CD14-positive monocyte (primary cell): ENCODE measurements at regions not wholly inside any gene's neighbourhood (a gene's known extent, or its start where the extent isn't known, plus 50 kb on each side); places are given as distances from the start of the nearest gene placed in this dataset.

Source experiments
- DNase-seq, 3 donors: peaks; one replicate each; pipeline ENCODE4 v3.0.0-alpha.2; 2011 to 2022
- H2AFZ ChIP-seq: 2 replicates; pipeline ENCODE4 v1.6.0; 2012; ENCODE audit warnings: mild to moderate bottlenecking, low read depth, low read length, inconsistent platforms; ENCODE audit not compliant: insufficient read depth, poor library complexity, severe bottlenecking
- H3K27ac ChIP-seq, 2 donors: 1 replicate in 1 of 2; 2 replicates in 1 of 2; pipeline ENCODE4 v1.5.1; 2012 to 2013; ENCODE audit warnings: low read length in 2 of 2, control low read depth in 1 of 2, inconsistent platforms in 1 of 2, low read depth in 1 of 2, mild to moderate bottlenecking in 1 of 2
- H3K27me3 ChIP-seq, 2 donors: one replicate each; pipeline versions ENCODE4 v1.6.0 to v1.6.1; 2011 to 2013; ENCODE audit warnings: low read length in 2 of 2; ENCODE audit not compliant: control insufficient read depth in 2 of 2, insufficient read depth in 2 of 2
- H3K36me3 ChIP-seq, 2 donors: replicated peaks in 1 of 2; 1 replicate in 1 of 2; 2 replicates in 1 of 2; pipeline versions ENCODE4 v1.5.1 to v1.6.1; 2012 to 2013; ENCODE audit warnings: low read length in 2 of 2, control low read depth in 1 of 2, inconsistent platforms in 1 of 2, mild to moderate bottlenecking in 1 of 2; ENCODE audit not compliant: insufficient read depth in 2 of 2, control insufficient read depth in 1 of 2
- H3K4me1 ChIP-seq, 2 donors: 1 replicate in 1 of 2; 2 replicates in 1 of 2; pipeline versions ENCODE4 v1.5.1 to v1.6.1; 2012 to 2013; ENCODE audit warnings: low read length in 2 of 2, control low read depth in 1 of 2, inconsistent platforms in 1 of 2, mild to moderate bottlenecking in 1 of 2, moderate library complexity in 1 of 2; ENCODE audit not compliant: insufficient read depth in 2 of 2, control insufficient read depth in 1 of 2
- H3K4me2 ChIP-seq: replicated peaks from 2 replicates; pipeline ENCODE3; 2012; ENCODE audit warnings: low read length, moderate library complexity, mild to moderate bottlenecking; ENCODE audit not compliant: poor library complexity, severe bottlenecking; ENCODE audit errors: extremely low read depth
- H3K4me3 ChIP-seq, 3 experiments: fragments of 200-600 bp in 1 of 3; sonication (generic) in 1 of 3; replicated peaks in 1 of 3; 1 replicate in 2 of 3; 2 replicates in 1 of 3; pipeline ENCODE4 v1.5.1; 2011 to 2013; ENCODE audit warnings: low read length in 3 of 3, mild to moderate bottlenecking in 3 of 3, control low read depth in 2 of 3, low read depth in 2 of 3, inconsistent platforms in 1 of 3, moderate library complexity in 1 of 3
- H3K79me2 ChIP-seq: 2 replicates; pipeline ENCODE4 v1.6.0; 2012; ENCODE audit warnings: mild to moderate bottlenecking, control low read depth, inconsistent platforms, low read length, moderate library complexity; ENCODE audit not compliant: insufficient read depth
- H3K9ac ChIP-seq: 2 replicates; pipeline ENCODE4 v1.6.0; 2017; ENCODE audit warnings: low read length, mild to moderate bottlenecking; ENCODE audit not compliant: insufficient read depth, poor library complexity, severe bottlenecking
- H3K9me3 ChIP-seq, 2 donors: replicated peaks in 1 of 2; 1 replicate in 1 of 2; 2 replicates in 1 of 2; pipeline versions ENCODE4 v1.5.1 to v1.6.1; 2012 to 2013; ENCODE audit warnings: low read length in 2 of 2, control low read depth in 1 of 2; ENCODE audit not compliant: control insufficient read depth in 1 of 2, insufficient read depth in 1 of 2
- H4K20me1 ChIP-seq: 2 replicates; pipeline ENCODE4 v1.6.0; 2012; ENCODE audit warnings: mild to moderate bottlenecking, low read length, control low read depth, moderate library complexity; ENCODE audit not compliant: insufficient read depth
- H3K27ac Mint-ChIP-seq, 7 donors: one replicate each; pipeline ENCODE4 v1.8.0; 2020; ENCODE audit warnings: mild to moderate bottlenecking in 7 of 7, mixed read lengths in 7 of 7, moderate library complexity in 6 of 7, inconsistent platforms in 2 of 7
- H3K27me3 Mint-ChIP-seq, 3 donors: one replicate each; pipeline ENCODE4 v1.8.0; 2021 to 2022; ENCODE audit warnings: low read depth in 3 of 3, mild to moderate bottlenecking in 3 of 3, mixed read lengths in 3 of 3, moderate library complexity in 3 of 3, inconsistent platforms in 1 of 3
- H3K36me3 Mint-ChIP-seq, 2 donors: one replicate each; pipeline ENCODE4 v1.8.0; 2020; ENCODE audit warnings: mixed read lengths in 2 of 2, inconsistent platforms in 1 of 2, mild to moderate bottlenecking in 1 of 2
- H3K4me1 Mint-ChIP-seq: one replicate; pipeline ENCODE4 v1.8.0; 2020; ENCODE audit warnings: mild to moderate bottlenecking, mixed read lengths
- H3K4me3 Mint-ChIP-seq, 2 donors: one replicate each; pipeline ENCODE4 v1.8.0; 2020; ENCODE audit warnings: mild to moderate bottlenecking in 2 of 2, mixed read lengths in 2 of 2, moderate library complexity in 1 of 2
- H3K9me3 Mint-ChIP-seq, 7 donors: one replicate each; pipeline ENCODE4 v1.8.0; 2020 to 2022; ENCODE audit warnings: mixed read lengths in 7 of 7, mild to moderate bottlenecking in 6 of 7, moderate library complexity in 6 of 7, inconsistent platforms in 2 of 7
- CTCF ChIP-seq: fragments of 200-600 bp; IDR thresholded peaks from one replicate; pipeline ENCODE4 v1.8.0; 2022; ENCODE audit warnings: antibody characterized with exemption, mild to moderate bottlenecking
- WGBS: methylation state at CpG from one replicate; pipeline ENCODE4 v1.1.5; 2013; ENCODE audit warnings: missing lambda C conversion rate; ENCODE audit not compliant: insufficient coverage; 5-methylcytosine and 5-hydroxymethylcytosine counted together
- intact Hi-C, 2 donors: fragments of 100-400 bp; cut with micrococcal nuclease; formaldehyde crosslinking; loops; one replicate each; pipeline versions ENCODE4 v1.15.0 to v1.15.1; 2023

DNA sequence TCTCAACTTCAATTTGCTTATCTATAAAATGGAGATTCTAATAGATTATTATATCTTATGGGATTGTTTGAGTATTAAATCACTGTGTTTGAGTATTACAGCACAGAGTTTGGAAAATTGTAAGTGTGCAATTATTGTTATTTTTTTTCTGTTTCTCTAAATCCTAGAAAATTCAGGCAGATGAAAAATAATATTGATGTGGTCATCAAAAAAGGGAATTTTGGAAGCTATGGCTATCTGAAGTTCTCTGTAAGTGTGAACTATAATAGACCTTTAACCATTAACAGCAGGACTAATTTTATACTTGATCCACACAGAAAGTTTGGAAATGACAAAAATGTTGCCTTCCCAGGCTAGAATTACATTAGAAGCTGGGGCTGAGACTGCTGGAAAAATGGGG, 393.2 kb downstream of the SUCLG1 start:
- H3K4me1 ChIP-seq: no peaks in the 10 kb centered on the region
- peaks cover 0 to 5% (median 0%) of the 10 kb centered on the region in 7 donors for H3K9me3 Mint-ChIP-seq
- H3K4me2 ChIP-seq: no peak overlapping the region
- no peak overlapping the region for H2AFZ ChIP-seq
- H4K20me1 ChIP-seq: no peaks in the 10 kb centered on the region
- H3K4me3 ChIP-seq: no peak overlapping the region
- no peaks in the 10 kb centered on the region for H3K79me2 ChIP-seq
- no peak overlapping the region for H3K9ac ChIP-seq
- intact Hi-C loops: no loop called here
- no peaks in the 10 kb centered on the region for H3K27me3 Mint-ChIP-seq
- H3K4me3 Mint-ChIP-seq: no peak overlapping the region
- H3K36me3 ChIP-seq: no peaks in the 10 kb centered on the region
- no peaks in the 10 kb centered on the region for H3K4me1 Mint-ChIP-seq
- no peak overlapping the region for H3K27ac ChIP-seq
- H3K36me3 Mint-ChIP-seq: no peaks in the 10 kb centered on the region
- no peaks in the 10 kb centered on the region for H3K9me3 ChIP-seq
- no peak for DNase-seq
- H3K27me3 ChIP-seq: no peaks in the 10 kb centered on the region
- no peak for TF ChIP-seq CTCF
- H3K27ac Mint-ChIP-seq: no peak overlapping the region

GRCh38 chr2:84057917-84058560, 401.0 kb downstream of the SUCLG1 start:
- Mint-ChIP-seq H3K27me3 (peaks cover 0 to 2% (median 0%) of the 10 kb centered on the region in 3 donors), H3K9me3 (peaks cover 0 to 1% (median 0%) of the 10 kb centered on the region in 7 donors), H3K4me1 (no peaks in the 10 kb centered on the region), H3K4me3 (no peak overlapping the region), H3K27ac (no peak overlapping the region), H3K36me3 (no peaks in the 10 kb centered on the region)
- H3K4me2 ChIP-seq: no peak overlapping the region
- H3K4me3 ChIP-seq: no peak overlapping the region
- H3K9me3 ChIP-seq: no peaks in the 10 kb centered on the region
- no peaks in the 10 kb centered on the region for H3K79me2 ChIP-seq
- H3K36me3 ChIP-seq: no peaks in the 10 kb centered on the region
- H4K20me1 ChIP-seq: no peaks in the 10 kb centered on the region
- 100% methylated on average over 1 of the region's 4 CpGs for WGBS
- no peak for DNase-seq
- no peak overlapping the region for H2AFZ ChIP-seq
- H3K27ac ChIP-seq: no peak overlapping the region
- H3K27me3 ChIP-seq: no peaks in the 10 kb centered on the region
- H3K4me1 ChIP-seq: no peaks in the 10 kb centered on the region
- intact Hi-C loops: no loop called here
- no peak overlapping the region for H3K9ac ChIP-seq
- TF ChIP-seq CTCF: no peak
